ENCODE measurements at regions not wholly inside any gene's neighbourhood (a gene's known extent, or its start where the extent isn't known, plus 50 kb on each side); places are given as distances from the start of the nearest gene placed in this dataset.

GRCh38 chr6:168925671-168926070, 328.0 kb downstream of the THBS2 start:
- H2BK15ac ChIP-seq (ENCODE audit: low read depth, poor library complexity, severe bottlenecking): no peak overlapping the region
- no peaks in the 10 kb centered on the region for H3K9me3 ChIP-seq (ENCODE audit: control insufficient read depth, low read length)
- no peak overlapping the region for H4K8ac ChIP-seq (ENCODE audit: low read length)
- no peak overlapping the region for H3K27ac ChIP-seq (ENCODE audit: low read length, poor library complexity, severe bottlenecking)
- peaks cover 5% of the 10 kb centered on the region for H3K4me1 ChIP-seq (ENCODE audit: control insufficient read depth, insufficient read depth, low read depth, low read length)
- no peak for DNase-seq
- H2AFZ ChIP-seq (ENCODE audit: low read depth, low read length): no peak overlapping the region
- no peak overlapping the region for H3K18ac ChIP-seq (ENCODE audit: low read depth in 1 of 2, low read length in 2 of 2)
- no peak overlapping the region for H3K4ac ChIP-seq (ENCODE audit: low read depth in 1 of 2, low read length in 2 of 2)
- WGBS: 92% methylated on average over 11 of the region's 11 CpGs
- no peaks in the 10 kb centered on the region for H3K36me3 ChIP-seq (ENCODE audit: control insufficient read depth in 1 of 2, insufficient read depth in 2 of 2, low read depth in 1 of 2, low read length in 2 of 2)
- H2BK5ac ChIP-seq (ENCODE audit: low read depth, low read length, poor library complexity, severe bottlenecking): no peak overlapping the region
- H3K23ac ChIP-seq (ENCODE audit: low read length in 2 of 2): no peak overlapping the region
- no peak overlapping the region for H3K9ac ChIP-seq (ENCODE audit: low read length)
- no peak overlapping the region for H2AK5ac ChIP-seq (ENCODE audit: low read length, severe bottlenecking)
- H2BK12ac ChIP-seq (ENCODE audit: low read length in 2 of 2): no peak overlapping the region
- H3K4me3 ChIP-seq (ENCODE audit: insufficient read depth in 1 of 2, low read depth in 1 of 2, low read length in 2 of 2): no peak overlapping the region
- H2BK120ac ChIP-seq (ENCODE audit: low read depth, low read length): no peak overlapping the region
- H4K91ac ChIP-seq (ENCODE audit: low read length): no peak overlapping the region
- no peak overlapping the region for H3K4me2 ChIP-seq (ENCODE audit: low read length, poor library complexity, severe bottlenecking)
- H3K79me1 ChIP-seq (replicated peaks; ENCODE audit: low read length, poor library complexity, severe bottlenecking): no peaks in the 10 kb centered on the region
- H3K27me3 ChIP-seq (ENCODE audit: control insufficient read depth in 1 of 2, insufficient read depth in 1 of 2, low read length in 2 of 2): peaks cover 0 to 8% of the 10 kb centered on the region in 2 experiments
- no peak overlapping the region for H3K14ac ChIP-seq (ENCODE audit: low read length in 2 of 2)

- Histone ChIP-seq H4K91ac (ENCODE audit: low read length) (no peak overlapping the region), H3K4me1 (ENCODE audit: control insufficient read depth, insufficient read depth, low read depth, low read length) (peaks cover 5% of the 10 kb centered on the region), H2AFZ (ENCODE audit: low read depth, low read length) (no peak overlapping the region), H4K8ac (ENCODE audit: low read length) (no peak overlapping the region), H3K36me3 (ENCODE audit: control insufficient read depth in 1 of 2, insufficient read depth in 2 of 2, low read depth in 1 of 2, low read length in 2 of 2) (no peaks in the 10 kb centered on the region), H2BK15ac (ENCODE audit: low read depth, poor library complexity, severe bottlenecking) (no peak overlapping the region), H3K18ac (ENCODE audit: low read depth in 1 of 2, low read length in 2 of 2) (no peak overlapping the region), H3K23ac (ENCODE audit: low read length in 2 of 2) (no peak overlapping the region), H3K27ac (ENCODE audit: low read length, poor library complexity, severe bottlenecking) (no peak overlapping the region), H3K27me3 (ENCODE audit: control insufficient read depth in 1 of 2, insufficient read depth in 1 of 2, low read length in 2 of 2) (peaks cover 0 to 8% of the 10 kb centered on the region in 2 experiments), H2BK5ac (ENCODE audit: low read depth, low read length, poor library complexity, severe bottlenecking) (no peak overlapping the region), H2BK12ac (ENCODE audit: low read length in 2 of 2) (no peak overlapping the region), H3K79me1 (replicated peaks; ENCODE audit: low read length, poor library complexity, severe bottlenecking) (no peaks in the 10 kb centered on the region), H3K4me2 (ENCODE audit: low read length, poor library complexity, severe bottlenecking) (no peak overlapping the region), H3K4me3 (ENCODE audit: insufficient read depth in 1 of 2, low read depth in 1 of 2, low read length in 2 of 2) (no peak overlapping the region), H3K14ac (ENCODE audit: low read length in 2 of 2) (no peak overlapping the region), H2BK120ac (ENCODE audit: low read depth, low read length) (no peak overlapping the region), H3K9me3 (ENCODE audit: control insufficient read depth, low read length) (no peaks in the 10 kb centered on the region), H2AK5ac (ENCODE audit: low read length, severe bottlenecking) (no peak overlapping the region), H3K9ac (ENCODE audit: low read length) (no peak overlapping the region), H3K4ac (ENCODE audit: low read depth in 1 of 2, low read length in 2 of 2) (no peak overlapping the region)
- WGBS: 76% methylated on average over 7 of the region's 7 CpGs
- no peak for DNase-seq
Measured at GRCh38 chr6:168923171-168923570, 330.5 kb downstream of the THBS2 start.

GRCh38 chr6:168922436-168922835, 331.2 kb downstream of the THBS2 start:
- no peak overlapping the region for H2BK120ac ChIP-seq (ENCODE audit: low read depth, low read length)
- peak overlapping the region; percentile 40 for H2BK15ac ChIP-seq (ENCODE audit: low read depth, poor library complexity, severe bottlenecking)
- peaks cover 0 to 3% of the 10 kb centered on the region in 2 experiments for H3K27me3 ChIP-seq (ENCODE audit: control insufficient read depth in 1 of 2, insufficient read depth in 1 of 2, low read length in 2 of 2)
- no peak overlapping the region for H3K23ac ChIP-seq (ENCODE audit: low read length in 2 of 2)
- H2AK5ac ChIP-seq (ENCODE audit: low read length, severe bottlenecking): no peak overlapping the region
- no peak overlapping the region for H3K9ac ChIP-seq (ENCODE audit: low read length)
- no peaks in the 10 kb centered on the region for H3K79me1 ChIP-seq (replicated peaks; ENCODE audit: low read length, poor library complexity, severe bottlenecking)
- H4K8ac ChIP-seq (ENCODE audit: low read length): no peak overlapping the region
- no peaks in the 10 kb centered on the region for H3K36me3 ChIP-seq (ENCODE audit: control insufficient read depth in 1 of 2, insufficient read depth in 2 of 2, low read depth in 1 of 2, low read length in 2 of 2)
- H3K4me1 ChIP-seq (ENCODE audit: control insufficient read depth, insufficient read depth, low read depth, low read length): peaks cover 5% of the 10 kb centered on the region
- DNase-seq: no peak
- H3K4me3 ChIP-seq (ENCODE audit: insufficient read depth in 1 of 2, low read depth in 1 of 2, low read length in 2 of 2): no peak overlapping the region
- H2BK12ac ChIP-seq (ENCODE audit: low read length in 2 of 2): no peak overlapping the region
- no peaks in the 10 kb centered on the region for H3K9me3 ChIP-seq (ENCODE audit: control insufficient read depth, low read length)
- H3K4ac ChIP-seq (ENCODE audit: low read depth in 1 of 2, low read length in 2 of 2): no peak overlapping the region
- H3K27ac ChIP-seq (ENCODE audit: low read length, poor library complexity, severe bottlenecking): no peak overlapping the region
- no peak overlapping the region for H3K4me2 ChIP-seq (ENCODE audit: low read length, poor library complexity, severe bottlenecking)
- no peak overlapping the region for H4K91ac ChIP-seq (ENCODE audit: low read length)
- H2AFZ ChIP-seq (ENCODE audit: low read depth, low read length): no peak overlapping the region
- no peak overlapping the region for H3K14ac ChIP-seq (ENCODE audit: low read length in 2 of 2)
- no peak overlapping the region for H3K18ac ChIP-seq (ENCODE audit: low read depth in 1 of 2, low read length in 2 of 2)
- H2BK5ac ChIP-seq (ENCODE audit: low read depth, low read length, poor library complexity, severe bottlenecking): no peak overlapping the region
- WGBS: 81% methylated on average over 7 of the region's 7 CpGs

DNA sequence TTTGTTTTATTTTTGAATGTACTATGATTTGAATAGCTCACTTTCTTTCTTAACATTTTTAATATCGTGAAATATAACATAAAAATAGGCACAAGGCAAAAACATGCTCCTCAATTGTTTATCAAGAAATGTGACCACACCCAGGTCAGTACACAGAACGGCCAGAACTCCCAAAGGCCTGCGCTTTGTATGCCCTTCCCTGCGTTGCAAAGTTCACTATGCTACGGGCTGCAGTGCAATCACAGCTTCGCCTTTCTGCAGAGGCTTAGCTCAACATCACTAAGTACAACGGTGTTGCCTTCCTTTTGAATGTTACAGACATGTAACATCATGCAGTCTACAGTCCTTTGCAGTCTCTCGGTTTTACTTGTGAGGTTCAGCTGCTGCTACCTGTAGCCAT, 333.4 kb downstream of the THBS2 start:
- no peak overlapping the region for H2BK120ac ChIP-seq (ENCODE audit: low read depth, low read length)
- H3K27me3 ChIP-seq (ENCODE audit: control insufficient read depth in 1 of 2, insufficient read depth in 1 of 2, low read length in 2 of 2): no peaks in the 10 kb centered on the region
- no peaks in the 10 kb centered on the region for H3K9me3 ChIP-seq (ENCODE audit: control insufficient read depth, low read length)
- no peak for DNase-seq
- H3K23ac ChIP-seq (ENCODE audit: low read length in 2 of 2): no peak overlapping the region
- H3K36me3 ChIP-seq (ENCODE audit: control insufficient read depth in 1 of 2, insufficient read depth in 2 of 2, low read depth in 1 of 2, low read length in 2 of 2): no peaks in the 10 kb centered on the region
- H2AK5ac ChIP-seq (ENCODE audit: low read length, severe bottlenecking): no peak overlapping the region
- no peak overlapping the region for H3K4ac ChIP-seq (ENCODE audit: low read depth in 1 of 2, low read length in 2 of 2)
- no peak overlapping the region for H3K14ac ChIP-seq (ENCODE audit: low read length in 2 of 2)
- WGBS: 78% methylated on average over 8 of the region's 8 CpGs
- no peak overlapping the region for H3K4me3 ChIP-seq (ENCODE audit: insufficient read depth in 1 of 2, low read depth in 1 of 2, low read length in 2 of 2)
- H2AFZ ChIP-seq (ENCODE audit: low read depth, low read length): no peak overlapping the region
- H3K18ac ChIP-seq (ENCODE audit: low read depth in 1 of 2, low read length in 2 of 2): no peak overlapping the region
- no peak overlapping the region for H2BK5ac ChIP-seq (ENCODE audit: low read depth, low read length, poor library complexity, severe bottlenecking)
- no peak overlapping the region for H3K9ac ChIP-seq (ENCODE audit: low read length)
- H4K8ac ChIP-seq (ENCODE audit: low read length): no peak overlapping the region
- no peak overlapping the region for H4K91ac ChIP-seq (ENCODE audit: low read length)
- H3K4me1 ChIP-seq (ENCODE audit: control insufficient read depth, insufficient read depth, low read depth, low read length): no peaks in the 10 kb centered on the region
- no peaks in the 10 kb centered on the region for H3K79me1 ChIP-seq (replicated peaks; ENCODE audit: low read length, poor library complexity, severe bottlenecking)
- H2BK15ac ChIP-seq (ENCODE audit: low read depth, poor library complexity, severe bottlenecking): no peak overlapping the region
- no peak overlapping the region for H3K4me2 ChIP-seq (ENCODE audit: low read length, poor library complexity, severe bottlenecking)
- H2BK12ac ChIP-seq (ENCODE audit: low read length in 2 of 2): no peak overlapping the region
- H3K27ac ChIP-seq (ENCODE audit: low read length, poor library complexity, severe bottlenecking): no peak overlapping the region
